Skeletal muscle cell (primary cell): ENCODE measurements at regions not wholly inside any gene's neighbourhood (a gene's known extent, or its start where the extent isn't known, plus 50 kb on each side); places are given as distances from the start of the nearest gene placed in this dataset.

ENCODE experiments used
- DNase-seq: peaks from one replicate; pipeline ENCODE4 v3.0.0-alpha.2; 2010; ENCODE audit warnings: low read depth
- H3K4me3 ChIP-seq: 2 replicates; pipeline ENCODE4 v1.5.1; 2011; ENCODE audit warnings: low read depth, mild to moderate bottlenecking, control low read depth, low read length, moderate library complexity

DNA sequence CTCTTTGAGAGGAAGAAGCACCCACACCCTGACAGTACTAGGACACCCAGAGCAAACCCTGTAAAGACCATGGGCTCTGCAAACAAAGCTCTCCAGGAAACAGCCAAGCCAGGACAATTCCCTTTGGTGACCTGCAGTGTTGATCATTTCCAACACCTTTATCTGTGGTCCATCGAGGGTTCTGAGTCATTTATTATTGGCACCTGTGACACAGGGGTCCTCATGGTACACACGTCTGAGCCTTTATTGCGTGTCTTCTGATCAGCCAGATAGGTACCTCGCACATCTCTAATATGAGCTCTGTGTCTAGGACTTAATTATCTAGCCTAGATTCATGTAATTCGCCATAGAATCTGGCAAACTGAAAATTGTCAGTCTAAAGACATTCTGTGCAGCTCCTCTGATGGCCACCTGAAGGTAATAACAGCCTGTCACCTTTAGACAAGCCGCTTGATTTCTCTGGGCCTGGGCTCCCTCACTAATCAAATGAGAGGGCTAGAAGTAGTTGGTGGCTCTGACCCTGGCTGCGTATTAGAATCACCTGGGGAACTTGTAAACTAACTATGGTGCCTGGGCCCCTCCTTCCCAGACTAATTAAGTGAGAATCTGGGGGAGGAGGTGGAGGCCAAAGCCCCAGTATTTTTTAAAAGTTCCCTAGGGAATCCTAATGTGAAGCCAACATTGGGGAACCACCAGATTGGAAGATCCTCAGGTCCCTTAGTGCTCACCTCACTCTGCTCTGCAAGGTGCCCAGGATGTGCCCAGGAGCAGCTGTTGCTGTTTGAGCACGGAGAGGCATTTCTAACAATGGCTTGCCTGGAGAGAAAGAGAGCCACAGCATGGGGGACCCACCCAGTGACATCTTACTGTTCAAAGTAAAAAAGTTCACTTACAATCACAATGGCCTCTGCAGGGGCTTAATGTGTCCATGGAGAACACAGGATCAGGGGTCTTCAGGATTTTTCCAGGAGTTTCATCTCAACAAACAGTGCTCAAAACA lies 122.0 kb upstream of the ARID1B start:
- no peak overlapping the region for H3K4me3 ChIP-seq
- DNase-seq: no peak

DNA sequence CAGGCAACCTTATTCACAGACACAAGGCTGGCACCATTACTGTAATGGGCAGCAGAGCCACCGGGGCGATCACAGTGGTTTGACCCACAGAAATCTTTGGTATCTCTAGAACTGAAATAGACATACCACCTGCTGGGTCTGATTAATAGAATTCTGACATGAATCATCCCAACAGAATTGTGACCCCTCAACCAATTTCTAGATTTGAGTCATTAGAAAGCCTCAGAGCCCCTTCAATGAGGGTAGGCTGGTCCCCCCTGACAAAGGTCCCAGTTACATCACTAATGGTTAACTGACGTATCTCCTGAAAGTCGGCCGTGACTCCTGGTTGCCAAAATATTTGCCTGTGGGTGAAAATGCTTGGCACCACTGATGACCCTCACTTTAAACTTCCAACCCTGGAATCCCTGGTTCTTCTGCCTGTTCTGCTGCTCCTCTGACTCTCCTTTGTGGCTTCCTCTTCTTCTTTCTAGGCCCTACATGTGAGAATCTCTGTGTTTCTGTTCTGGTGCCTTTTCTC lies 124.9 kb upstream of the ARID1B start:
- H3K4me3 ChIP-seq: no peak overlapping the region
- DNase-seq: no peak

DNA sequence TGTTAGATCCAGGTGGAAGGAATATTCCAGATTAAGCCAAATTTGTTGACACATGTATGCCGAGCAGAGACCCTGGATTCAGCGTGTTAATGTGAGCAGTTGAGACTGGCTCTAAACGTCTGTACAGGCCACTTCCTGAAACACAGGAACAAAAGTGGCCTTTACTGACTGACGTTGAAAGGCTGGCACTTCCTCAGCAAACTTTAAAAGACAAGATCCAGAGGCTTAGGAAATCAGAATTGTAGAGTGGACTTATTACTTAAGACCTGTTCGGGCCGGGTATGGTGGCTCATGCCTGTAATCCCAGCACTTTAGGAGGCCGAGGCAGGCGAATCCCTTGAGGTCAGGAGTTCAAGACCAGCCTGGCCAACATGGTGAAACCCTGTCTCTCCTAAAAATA lies 125.7 kb upstream of the ARID1B start:
- DNase-seq: no peak
- no peak overlapping the region for H3K4me3 ChIP-seq

DNA sequence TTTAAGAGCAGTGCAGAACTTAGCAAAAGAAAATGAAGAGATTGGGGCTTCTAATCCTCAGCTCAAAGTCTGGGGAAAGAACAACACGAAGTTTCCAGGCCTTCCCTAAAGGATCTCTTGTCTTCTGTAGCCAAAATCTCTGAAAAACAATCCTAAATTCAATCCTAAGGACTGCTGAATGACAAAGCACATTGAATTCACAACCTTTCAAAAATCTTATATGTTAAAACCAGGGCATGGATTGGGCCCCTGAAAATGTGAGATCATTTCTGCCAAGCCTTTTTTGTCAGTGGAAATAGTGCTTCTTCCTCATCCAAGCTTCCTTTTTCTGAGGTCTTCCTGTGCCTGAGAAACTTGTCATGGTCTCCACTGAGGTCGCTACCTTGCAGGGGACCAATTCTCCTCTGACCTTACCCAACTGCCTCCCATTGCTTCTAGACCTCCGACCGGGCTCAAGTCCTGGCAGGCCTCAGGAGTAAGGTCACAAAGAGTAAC lies 126.2 kb upstream of the ARID1B start:
- no peak for DNase-seq
- no peak overlapping the region for H3K4me3 ChIP-seq

DNA sequence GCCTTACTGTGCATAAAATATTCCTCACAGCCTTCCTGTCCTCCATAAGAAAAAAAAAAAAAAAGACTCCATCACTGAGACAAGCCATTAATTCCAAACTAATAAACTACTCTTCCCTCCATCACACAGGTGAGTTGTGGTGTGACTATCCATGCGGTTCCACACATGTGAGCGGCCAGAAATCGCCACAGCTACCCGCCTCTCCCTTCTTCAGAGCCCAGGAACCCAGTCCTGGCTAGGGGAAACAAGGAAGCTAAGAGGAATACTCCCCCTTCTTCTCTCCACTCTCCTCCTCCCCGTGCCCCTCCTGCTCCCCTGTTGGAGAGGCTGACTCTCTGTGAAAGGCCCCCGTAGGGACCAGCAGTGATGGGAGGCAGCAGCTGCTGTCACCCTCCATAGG lies 128.6 kb upstream of the ARID1B start:
- no peak overlapping the region for H3K4me3 ChIP-seq
- no peak for DNase-seq

DNA sequence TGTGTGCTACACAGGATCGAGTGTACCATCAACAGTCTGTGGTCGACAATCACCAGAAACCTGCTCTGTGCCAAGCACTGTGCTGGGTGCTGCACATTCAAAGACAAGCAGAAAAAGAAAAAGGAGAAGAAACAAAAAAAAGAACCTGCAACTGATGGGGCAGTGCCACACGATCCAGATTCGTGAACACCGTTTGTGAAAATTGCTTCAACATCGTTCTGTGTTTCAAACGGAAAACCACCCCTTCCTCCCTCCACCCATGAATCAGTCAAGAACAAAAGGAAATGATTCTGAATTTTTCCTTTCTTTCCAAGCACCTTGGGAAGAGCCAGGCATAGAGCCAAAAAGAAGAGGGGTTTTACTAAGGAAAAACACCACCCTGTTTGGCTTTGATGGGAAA lies 129.2 kb upstream of the ARID1B start:
- H3K4me3 ChIP-seq: no peak overlapping the region
- DNase-seq: no peak

DNA sequence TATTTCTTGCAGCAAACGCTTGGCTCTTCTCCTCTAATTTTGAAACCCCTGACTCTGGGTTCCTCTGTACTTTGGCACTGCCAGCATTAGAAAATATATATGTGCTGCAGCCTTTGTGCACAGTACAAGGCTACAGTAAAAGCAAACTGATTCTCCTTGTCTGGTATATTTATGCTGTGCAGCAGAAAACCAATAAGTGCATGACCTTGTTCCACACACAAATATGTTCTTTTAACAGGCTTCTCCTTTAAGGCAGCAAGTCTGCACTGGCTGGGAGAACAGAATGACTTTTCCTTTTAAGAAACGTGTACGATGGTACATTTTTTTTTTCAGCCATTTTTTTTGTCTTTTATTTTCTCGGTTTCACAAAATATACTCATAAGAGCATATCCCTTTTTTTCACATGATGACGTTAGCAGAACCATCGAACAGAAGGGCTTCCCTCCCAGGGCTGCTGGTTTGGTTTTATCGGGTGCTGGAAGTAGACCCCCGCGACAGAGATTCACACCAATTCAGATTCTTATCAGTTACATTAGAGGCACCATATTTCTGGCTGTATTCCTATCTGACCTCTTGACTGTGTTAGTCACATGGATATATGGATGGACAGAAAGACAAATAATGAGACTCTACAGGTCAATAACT lies 129.9 kb upstream of the ARID1B start:
- DNase-seq: no peak
- no peak overlapping the region for H3K4me3 ChIP-seq

DNA sequence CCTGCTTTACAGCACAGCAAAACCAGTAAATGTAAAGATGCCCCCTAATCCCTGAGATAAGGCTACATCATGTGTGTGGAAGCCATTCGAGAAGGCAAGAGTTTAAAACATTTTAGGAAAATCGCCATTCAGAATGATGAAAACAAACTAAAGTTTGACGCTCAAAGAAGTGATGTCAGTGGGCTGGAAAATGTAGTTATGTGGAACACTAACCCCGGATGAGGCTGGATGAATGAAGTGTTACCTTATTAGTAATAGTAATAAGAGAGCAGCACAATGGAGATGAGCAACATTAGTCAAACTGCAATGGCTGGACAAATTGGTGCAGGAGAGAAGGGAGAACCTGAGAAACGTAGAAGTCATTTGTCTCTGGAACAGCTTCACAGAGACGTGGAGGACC lies 130.7 kb upstream of the ARID1B start:
- H3K4me3 ChIP-seq: no peak overlapping the region
- no peak for DNase-seq

DNA sequence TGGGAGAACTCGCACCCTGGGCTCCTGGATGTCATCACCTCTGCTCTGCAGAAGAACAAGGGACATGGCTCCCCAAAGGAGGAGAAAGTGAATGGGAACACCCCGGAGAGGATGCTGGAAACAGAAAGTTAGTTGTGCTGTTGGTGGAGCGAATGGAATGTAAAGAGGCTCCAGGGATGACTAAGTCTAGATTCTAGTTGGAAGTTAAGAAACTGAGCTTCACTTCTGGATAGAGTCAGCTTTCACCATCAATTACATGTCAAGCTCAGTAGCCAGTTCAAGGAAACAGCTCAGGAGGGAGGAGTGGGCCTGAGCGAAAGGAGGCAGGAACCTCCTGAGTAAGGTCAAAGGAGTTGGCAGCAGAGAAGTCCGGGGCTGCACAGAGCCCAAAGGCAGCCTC lies 132.1 kb upstream of the ARID1B start:
- DNase-seq: no peak
- H3K4me3 ChIP-seq: no peak overlapping the region

DNA sequence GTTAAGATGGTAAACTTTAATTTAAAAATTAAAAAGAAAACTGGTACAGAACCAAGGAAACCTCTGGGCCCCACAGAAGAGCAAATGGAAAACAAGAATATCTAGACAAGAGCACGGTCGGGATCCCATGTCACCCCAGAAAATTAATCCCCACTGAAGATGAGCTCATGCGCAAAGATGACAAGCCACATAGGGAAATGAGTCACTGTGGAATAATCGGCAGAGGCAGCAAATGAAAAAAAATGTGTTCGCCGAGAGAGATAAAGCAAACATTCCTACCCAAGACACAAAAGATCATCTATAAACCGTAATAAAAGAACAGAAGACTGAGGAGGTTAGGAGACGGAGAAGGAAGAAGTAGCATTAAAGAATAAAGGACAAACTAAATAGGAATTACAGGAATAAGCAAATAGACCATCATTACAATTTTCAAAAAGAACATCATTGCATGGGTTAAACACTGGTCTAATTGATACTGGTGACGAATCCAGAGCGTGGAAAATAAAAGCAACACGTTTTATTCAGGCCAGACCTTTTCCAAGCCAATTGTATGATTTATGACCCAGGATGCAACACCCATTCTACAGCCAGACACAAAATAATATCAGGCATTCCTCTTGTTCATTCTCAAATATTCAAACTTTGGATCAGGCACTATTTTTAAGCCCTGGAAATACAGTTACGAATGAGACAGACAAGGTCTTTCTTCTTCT lies 138.0 kb upstream of the ARID1B start:
- H3K4me3 ChIP-seq: no peak overlapping the region
- DNase-seq: no peak

DNA sequence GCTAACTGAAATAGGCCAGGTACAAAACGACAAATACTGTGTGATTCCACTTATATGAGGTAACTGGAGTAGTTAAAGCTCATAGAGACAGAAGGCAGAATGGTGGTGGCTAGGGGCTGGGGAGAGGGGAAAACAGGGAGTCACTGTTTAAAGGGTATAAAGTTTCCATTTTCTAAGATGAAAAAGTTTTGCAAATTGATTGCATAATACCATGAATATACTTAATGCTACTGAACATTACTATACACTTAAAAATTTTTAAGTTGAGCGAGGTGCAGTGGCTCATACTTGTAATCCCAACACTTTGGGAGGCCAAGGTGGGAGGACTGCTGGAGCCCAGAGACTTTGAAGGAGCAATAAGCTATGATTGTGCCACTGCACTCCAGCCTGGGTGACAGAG lies 138.6 kb upstream of the ARID1B start:
- DNase-seq: no peak
- no peak overlapping the region for H3K4me3 ChIP-seq

DNA sequence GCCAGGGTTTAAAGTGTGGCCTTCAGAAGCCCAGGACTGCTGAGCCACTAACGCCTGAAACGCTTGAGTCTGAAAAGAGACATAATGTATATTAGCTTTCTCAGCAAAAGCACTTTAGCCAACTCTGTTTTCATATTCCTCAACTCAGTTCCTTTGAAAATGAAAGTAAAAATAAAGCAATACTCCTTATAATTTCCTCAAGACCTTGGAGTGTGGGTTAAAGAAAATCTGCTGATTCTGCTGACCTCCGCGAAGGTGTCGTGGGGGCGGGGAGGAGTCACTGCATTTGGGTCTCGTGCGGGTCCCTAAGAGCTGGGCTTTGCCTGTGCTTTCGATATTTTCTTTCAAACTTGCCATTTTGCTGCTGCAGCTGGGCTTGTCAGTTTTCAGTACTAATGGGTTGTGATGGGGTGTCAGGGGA lies 142.2 kb upstream of the ARID1B start:
- no peak for DNase-seq
- peak overlapping the region; percentile 23 for H3K4me3 ChIP-seq

DNA sequence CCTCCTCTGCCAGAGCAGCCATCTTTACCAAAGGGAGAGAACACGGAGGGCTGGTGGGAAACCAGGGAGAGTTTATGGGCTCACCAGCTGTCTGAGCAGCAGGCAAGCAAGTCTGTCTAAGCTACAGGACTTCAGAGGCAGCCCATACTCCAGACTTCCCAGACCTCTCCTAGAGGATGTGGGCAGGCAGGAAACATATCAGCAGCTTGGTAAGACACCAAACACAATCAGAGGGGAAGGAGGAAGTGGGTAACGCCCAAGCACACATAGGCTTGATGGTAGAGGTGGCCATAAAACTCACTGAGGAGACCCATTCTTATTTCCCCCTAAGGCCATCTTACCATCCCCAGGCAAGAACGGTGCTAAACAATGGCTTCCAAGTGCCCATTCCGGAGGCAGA lies 143.1 kb upstream of the ARID1B start:
- H3K4me3 ChIP-seq: no peak overlapping the region
- no peak for DNase-seq

DNA sequence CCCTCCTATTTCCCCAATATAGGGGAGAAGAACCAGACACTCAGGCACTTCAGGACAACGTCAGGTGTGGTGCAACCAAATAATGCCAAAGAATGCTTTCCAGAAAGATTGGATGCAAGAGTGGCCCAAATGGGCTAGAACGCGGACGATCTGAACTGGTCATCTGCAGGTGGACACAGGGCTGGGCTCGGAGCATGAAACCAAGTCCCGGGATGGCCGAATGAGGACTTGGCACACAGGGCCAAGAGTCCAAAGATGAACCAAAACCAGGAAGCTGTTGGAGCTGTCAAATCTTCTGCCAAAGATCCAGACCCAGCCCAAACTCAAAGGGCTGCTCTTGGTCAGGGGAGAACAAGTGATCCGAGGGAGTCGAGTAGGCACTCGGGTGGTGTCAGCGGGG lies 143.9 kb upstream of the ARID1B start:
- H3K4me3 ChIP-seq: no peak overlapping the region
- no peak for DNase-seq

DNA sequence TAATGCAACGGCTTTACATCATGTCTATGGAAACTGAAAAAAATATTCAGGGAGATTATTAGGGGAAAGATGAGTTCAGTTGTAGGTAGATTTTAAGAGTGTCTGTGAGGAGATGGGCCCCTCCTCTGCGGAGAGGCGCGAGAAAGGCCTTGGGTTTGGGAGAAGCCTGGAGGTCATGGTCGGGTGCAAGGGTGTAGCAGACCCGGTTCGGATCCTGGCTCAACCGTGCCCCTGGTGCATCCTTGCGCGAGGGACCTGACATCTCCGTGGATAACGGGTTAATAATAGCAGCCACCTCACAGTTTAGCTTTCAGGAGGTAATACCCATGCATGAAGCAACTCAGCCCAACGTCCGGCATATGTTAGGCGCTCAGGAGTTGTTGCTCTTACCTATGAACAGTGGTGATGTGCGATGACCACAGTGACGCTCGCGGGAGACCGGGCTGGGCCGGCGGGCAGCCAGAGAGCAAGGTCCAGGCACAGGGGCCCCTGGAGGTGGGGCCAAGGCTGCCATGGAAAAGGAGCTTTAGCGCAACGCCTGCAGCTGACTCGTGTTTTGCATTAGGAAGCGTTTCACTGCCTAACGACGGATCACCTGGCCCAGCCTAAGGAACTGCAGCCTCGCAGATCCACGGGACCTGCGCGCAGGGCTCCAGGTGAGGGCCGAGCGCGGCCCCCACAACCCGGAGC lies 146.4 kb upstream of the ARID1B start:
- H3K4me3 ChIP-seq: no peak overlapping the region
- DNase-seq: no peak

DNA sequence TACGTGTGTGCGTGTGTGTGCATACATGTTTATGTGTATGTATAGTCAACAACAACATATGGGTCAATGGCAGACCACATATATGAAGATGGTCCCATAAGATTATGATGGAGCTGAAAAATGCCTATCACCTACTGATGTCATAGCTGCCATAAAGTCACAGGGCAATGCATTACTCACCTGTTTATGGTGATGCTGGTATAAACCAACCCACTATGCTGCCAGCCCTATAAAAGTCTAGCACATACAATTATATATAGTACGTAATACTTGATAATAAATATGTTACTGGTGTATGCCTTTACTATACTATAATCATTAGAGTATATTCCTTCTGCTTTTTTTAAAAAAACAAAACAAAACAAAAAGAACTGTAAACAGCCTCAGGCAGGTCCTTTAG lies 148.4 kb upstream of the ARID1B start:
- no peak for DNase-seq
- H3K4me3 ChIP-seq: no peak overlapping the region

DNA sequence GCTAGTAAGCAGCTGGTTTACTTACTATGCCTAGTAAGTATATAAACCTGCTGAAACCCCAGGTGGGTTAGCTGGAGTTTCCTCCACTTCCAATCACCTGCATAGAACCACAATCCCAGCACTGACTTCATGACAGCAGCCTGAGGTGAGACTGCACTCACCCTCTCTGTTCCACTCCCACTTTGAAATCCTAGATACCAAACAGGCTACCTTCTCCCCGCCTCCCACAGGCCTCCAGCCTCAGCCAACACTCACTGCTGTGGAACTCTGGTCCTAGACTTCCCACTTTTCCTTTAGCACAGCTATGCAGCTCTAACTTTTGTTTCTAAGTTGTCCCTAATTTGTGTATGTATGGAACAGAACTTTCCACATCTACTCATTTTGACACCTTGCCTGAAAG lies 149.7 kb upstream of the ARID1B start:
- no peak overlapping the region for H3K4me3 ChIP-seq
- no peak for DNase-seq

DNA sequence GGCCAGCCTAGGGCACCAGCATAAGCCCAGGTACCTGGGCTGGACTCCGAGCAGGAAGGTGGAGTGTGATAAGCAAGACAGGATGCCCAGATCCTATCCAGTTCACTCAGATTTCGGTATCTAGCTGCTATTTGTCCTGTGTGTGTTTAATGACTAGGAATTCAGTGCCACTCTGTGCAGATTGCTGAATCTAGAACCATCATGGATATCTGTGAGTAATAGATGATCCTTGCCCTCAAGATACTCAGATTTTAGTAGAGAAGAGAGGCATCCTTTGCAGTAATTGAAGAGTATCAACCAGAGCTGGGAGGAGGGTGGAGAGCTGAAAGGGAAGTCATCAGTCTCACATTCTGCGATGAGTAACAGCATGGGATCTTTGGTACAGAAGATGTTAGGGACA lies 155.0 kb upstream of the ARID1B start:
- no peak overlapping the region for H3K4me3 ChIP-seq
- no peak for DNase-seq

DNA sequence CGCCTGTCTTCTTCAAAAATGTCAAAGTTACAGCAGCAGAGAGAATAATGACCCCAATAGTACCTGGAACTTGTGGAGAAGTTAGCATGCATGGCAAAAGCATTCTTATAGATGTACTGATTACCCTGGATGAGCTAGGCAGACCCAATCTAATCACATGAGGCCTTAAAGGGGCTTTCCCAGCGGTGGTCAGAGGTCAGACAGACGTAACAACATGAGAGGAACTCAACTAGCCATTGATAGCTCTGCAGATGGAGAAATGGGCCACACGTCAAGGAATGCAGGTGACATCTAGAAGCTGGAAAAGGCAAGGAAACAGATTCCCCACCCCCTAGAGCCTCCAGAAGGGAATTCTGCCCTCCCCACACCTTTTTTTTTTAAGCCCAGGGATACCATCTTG lies 156.8 kb upstream of the ARID1B start:
- no peak for DNase-seq
- no peak overlapping the region for H3K4me3 ChIP-seq
